DND-41 (cell line): ENCODE measurements at regions not wholly inside any gene's neighbourhood (a gene's known extent, or its start where the extent isn't known, plus 50 kb on each side); places are given as distances from the start of the nearest gene placed in this dataset.

Source experiments
- ATAC-seq: fragments of 200-7000 bp; cut with Tn5 transposase; 3 replicates; pipeline ENCODE4 v1.9.1; 2021; ENCODE audit warnings: low read depth; ENCODE audit not compliant: insufficient read depth
- DNase-seq: peaks from one replicate; pipeline ENCODE4 v3.0.0-alpha.2; 2020
- H2AFZ ChIP-seq: 2 replicates; pipeline ENCODE4 v1.6.0; 2012; ENCODE audit warnings: low read depth, low read length
- H3K27ac ChIP-seq: 2 replicates; pipeline ENCODE4 v1.5.1; 2012; ENCODE audit warnings: low read length, inconsistent platforms
- H3K27me3 ChIP-seq: fragments of 200-600 bp; sonication (generic); 2 replicates; pipeline ENCODE4 v1.6.0; 2012; ENCODE audit warnings: low read length, mild to moderate bottlenecking, inconsistent platforms; ENCODE audit not compliant: insufficient read depth, poor library complexity
- H3K36me3 ChIP-seq: 2 replicates; pipeline ENCODE4 v1.5.1; 2012; ENCODE audit warnings: low read length, inconsistent platforms; ENCODE audit not compliant: insufficient read depth
- H3K4me1 ChIP-seq: 2 replicates; pipeline ENCODE4 v1.5.1; 2012; ENCODE audit warnings: mild to moderate bottlenecking, low read length; ENCODE audit not compliant: insufficient read depth
- H3K4me2 ChIP-seq: 2 replicates; pipeline ENCODE4 v1.6.0; 2012; ENCODE audit warnings: mild to moderate bottlenecking, moderate library complexity, low read length, inconsistent platforms; ENCODE audit not compliant: insufficient read depth
- H3K4me3 ChIP-seq, 2 experiments: fragments of 200-600 bp in 1 of 2; shearing (Covaris generic) in 1 of 2; 2 replicates each; pipeline ENCODE4 v1.5.1; 2012 to 2016; ENCODE audit warnings: inconsistent platforms in 2 of 2, low read length in 2 of 2, mild to moderate bottlenecking in 2 of 2, low read depth in 1 of 2, moderate library complexity in 1 of 2
- H3K79me2 ChIP-seq: 2 replicates; pipeline ENCODE4 v1.6.0; 2012; ENCODE audit warnings: low read length, inconsistent platforms; ENCODE audit not compliant: insufficient read depth
- H3K9ac ChIP-seq: 2 replicates; pipeline ENCODE4 v1.6.0; 2012; ENCODE audit warnings: low read depth, mild to moderate bottlenecking, inconsistent platforms, low read length, moderate library complexity
- H3K9me3 ChIP-seq: 2 replicates; pipeline ENCODE4 v1.5.1; 2012; ENCODE audit warnings: low read length, moderate library complexity, mild to moderate bottlenecking, inconsistent platforms; ENCODE audit not compliant: insufficient read depth, severe bottlenecking
- H4K20me1 ChIP-seq: 2 replicates; pipeline ENCODE4 v1.6.0; 2012; ENCODE audit warnings: low read length; ENCODE audit not compliant: insufficient read depth
- CTCF ChIP-seq: IDR thresholded peaks from 2 replicates; pipeline ENCODE4 v1.5.1; 2012; ENCODE audit warnings: borderline replicate concordance, low read length, moderate library complexity, mild to moderate bottlenecking; ENCODE audit not compliant: poor library complexity, severe bottlenecking; ENCODE audit errors: extremely low read depth
- EZH2 ChIP-seq: IDR thresholded peaks from 3 replicates; pipeline ENCODE4 v1.6.1; 2012; ENCODE audit warnings: borderline replicate concordance, low read depth, mild to moderate bottlenecking, moderate library complexity, low read length, inconsistent platforms; ENCODE audit not compliant: severe bottlenecking

- no peak for TF ChIP-seq CTCF
- TF ChIP-seq EZH2, result no peak
- Histone ChIP-seq H3K9ac (no peak overlapping the region), H3K27ac (no peak overlapping the region), H3K36me3 (no peaks in the 10 kb centered on the region), H3K4me2 (no peak overlapping the region), H3K9me3 (no peaks in the 10 kb centered on the region), H3K4me1 (no peaks in the 10 kb centered on the region), H2AFZ (no peak overlapping the region), H3K4me3 (no peak overlapping the region), H3K79me2 (no peaks in the 10 kb centered on the region), H3K27me3 (no peaks in the 10 kb centered on the region), H4K20me1 (no peaks in the 10 kb centered on the region)
- DNase-seq, result no peak
- ATAC-seq, result no peak
These were observed 189.7 kb downstream of the PSAT1 start for GRCh38 chr9:78486661-78487060.

- Histone ChIP-seq H2AFZ (no peak overlapping the region), H3K27me3 (no peaks in the 10 kb centered on the region), H3K4me1 (no peaks in the 10 kb centered on the region), H3K4me3 (no peak overlapping the region), H3K9me3 (no peaks in the 10 kb centered on the region), H3K27ac (no peak overlapping the region), H3K9ac (no peak overlapping the region), H3K79me2 (no peaks in the 10 kb centered on the region), H4K20me1 (no peaks in the 10 kb centered on the region), H3K4me2 (no peak overlapping the region), H3K36me3 (no peaks in the 10 kb centered on the region)
- TF ChIP-seq CTCF (no peak), EZH2 (no peak)
- ATAC-seq (no peak), DNase-seq (no peak)
These were observed 193.3 kb downstream of the PSAT1 start for GRCh38 chr9:78490231-78490630.

- H3K4me1 ChIP-seq, result no peaks in the 10 kb centered on the region
- no peaks in the 10 kb centered on the region for H3K79me2 ChIP-seq
- ATAC-seq (no peak), DNase-seq (no peak)
- no peak overlapping the region for H3K4me3 ChIP-seq
- H2AFZ ChIP-seq, result no peak overlapping the region
- no peak overlapping the region for H3K27ac ChIP-seq
- TF ChIP-seq CTCF (no peak), EZH2 (no peak)
- H3K36me3 ChIP-seq, result no peaks in the 10 kb centered on the region
- H4K20me1 ChIP-seq, result no peaks in the 10 kb centered on the region
- no peaks in the 10 kb centered on the region for H3K9me3 ChIP-seq
- H3K27me3 ChIP-seq, result no peaks in the 10 kb centered on the region
- no peak overlapping the region for H3K9ac ChIP-seq
- H3K4me2 ChIP-seq, result no peak overlapping the region
These were observed 194.5 kb downstream of the PSAT1 start for GRCh38 chr9:78491402-78491801.

- Histone ChIP-seq H3K27ac (no peak overlapping the region), H3K4me2 (no peak overlapping the region), H3K4me3 (no peak overlapping the region), H3K27me3 (no peaks in the 10 kb centered on the region), H4K20me1 (no peaks in the 10 kb centered on the region), H3K9me3 (no peaks in the 10 kb centered on the region), H3K4me1 (no peaks in the 10 kb centered on the region), H3K79me2 (no peaks in the 10 kb centered on the region), H2AFZ (no peak overlapping the region), H3K36me3 (no peaks in the 10 kb centered on the region), H3K9ac (no peak overlapping the region)
- DNase-seq (no peak), ATAC-seq (no peak)
- TF ChIP-seq EZH2 (no peak), CTCF (no peak)
These were observed 196.3 kb downstream of the PSAT1 start for GRCh38 chr9:78493166-78493742.
